H1 (cell line): ENCODE measurements at regions not wholly inside any gene's neighbourhood (a gene's known extent, or its start where the extent isn't known, plus 50 kb on each side); places are given as distances from the start of the nearest gene placed in this dataset.

Experiments used
- CBX5 ChIP-seq: fragments of 300-800, 300-1000 bp; sonication (generic); IDR thresholded peaks from 2 replicates; pipeline ENCODE4 v1.7.1; 2016; ENCODE audit warnings: antibody characterized with exemption, low read length, low read depth
- EGR1 ChIP-seq: IDR thresholded peaks from 2 replicates; pipeline ENCODE4 v1.6.1; 2011; ENCODE audit warnings: low read depth, low read length, borderline replicate concordance
- MAX ChIP-seq: IDR thresholded peaks from 2 replicates; pipeline ENCODE4 v1.6.1; 2012; ENCODE audit warnings: inconsistent platforms
- RAD21 ChIP-seq, 2 experiments: IDR thresholded peaks in 1 of 2; conservative IDR thresholded peaks in 1 of 2; 2 replicates each; pipeline ENCODE4 v1.6.1; 2011; ENCODE audit warnings: low read depth in 2 of 2, low read length in 2 of 2, improper control_type of control experiment in 1 of 2, inconsistent platforms in 1 of 2, mild to moderate bottlenecking in 1 of 2, moderate library complexity in 1 of 2
- SP1 ChIP-seq: IDR thresholded peaks from 2 replicates; pipeline ENCODE4 v1.6.1; 2011; ENCODE audit warnings: low read depth, low read length
- SRF ChIP-seq: IDR thresholded peaks from 2 replicates; pipeline ENCODE4 v1.6.1; 2011; ENCODE audit warnings: mild to moderate bottlenecking, low read depth, low read length, moderate library complexity
- TBP ChIP-seq: IDR thresholded peaks from 2 replicates; pipeline ENCODE4 v1.6.1; 2011; ENCODE audit warnings: low read depth, low read length, improper control_type of control experiment

GRCh38 chr1:163408262-163408661 lies 86.5 kb downstream of the NUF2 start (continued):
- TF ChIP-seq CBX5 (no peak), EGR1 (no peak), TBP (no peak), RAD21 (IDR thresholded peaks at IDR 0.05 in 1 of 2, conservative IDR thresholded peaks at IDR 0.05 in 1 of 2; ENCODE audit: low read depth in 2 of 2, low read length in 2 of 2) (no peak), SRF (no peak), MAX (no peak), SP1 (no peak)
